ENCODE measurements at regions not wholly inside any gene's neighbourhood (a gene's known extent, or its start where the extent isn't known, plus 50 kb on each side); places are given as distances from the start of the nearest gene placed in this dataset.

DNA sequence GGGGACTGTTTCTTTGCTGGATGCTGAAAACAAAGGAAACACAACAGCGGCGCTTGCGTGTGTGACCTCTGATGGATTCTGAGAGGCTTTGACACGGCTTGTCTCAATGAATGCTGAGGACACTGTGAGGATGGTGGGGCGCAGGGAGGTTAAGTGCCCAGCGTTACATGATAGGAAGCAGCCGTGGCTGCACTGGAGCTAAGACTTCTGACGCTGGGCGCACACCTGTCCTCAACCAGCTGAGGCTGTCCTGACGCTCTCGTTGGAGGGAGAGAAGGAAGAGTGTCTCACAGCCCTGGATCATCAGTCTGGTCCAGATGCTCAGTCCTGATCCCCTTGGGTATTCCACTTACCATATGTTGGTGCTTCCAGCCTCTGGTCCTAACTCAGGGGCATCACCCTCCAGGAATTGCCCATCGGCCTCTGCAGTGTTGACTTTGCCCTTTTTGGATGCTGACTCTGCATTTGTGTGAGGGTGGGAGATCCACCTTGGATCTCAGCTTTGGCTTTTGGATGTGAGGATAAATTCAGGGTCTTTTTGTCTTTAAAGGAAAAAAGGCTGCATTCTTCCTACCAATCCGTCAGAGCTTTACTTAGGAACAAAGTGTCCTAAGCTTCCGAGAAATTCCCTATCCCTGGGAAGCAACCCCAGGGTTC lies 125.2 kb downstream of the ZNF664 start:
- TF ChIP-seq POLR2A (IDR thresholded peaks at IDR 0.05; ENCODE audit: low read length) (no peak), HOXA7 (CRISPR knock-in tag; IDR thresholded peaks at IDR 0.05) (no peak), EP300 (IDR thresholded peaks at IDR 0.05) (no peak), MAFK (IDR thresholded peaks at IDR 0.05; ENCODE audit: partially characterized antibody) (peak; percentile 74), MYC (IDR thresholded peaks at IDR 0.05; ENCODE audit: borderline replicate concordance, low read length) (no peak), CBX8 (IDR thresholded peaks at IDR 0.05) (no peak)
- TF ChIP-seq, protein P1, sequence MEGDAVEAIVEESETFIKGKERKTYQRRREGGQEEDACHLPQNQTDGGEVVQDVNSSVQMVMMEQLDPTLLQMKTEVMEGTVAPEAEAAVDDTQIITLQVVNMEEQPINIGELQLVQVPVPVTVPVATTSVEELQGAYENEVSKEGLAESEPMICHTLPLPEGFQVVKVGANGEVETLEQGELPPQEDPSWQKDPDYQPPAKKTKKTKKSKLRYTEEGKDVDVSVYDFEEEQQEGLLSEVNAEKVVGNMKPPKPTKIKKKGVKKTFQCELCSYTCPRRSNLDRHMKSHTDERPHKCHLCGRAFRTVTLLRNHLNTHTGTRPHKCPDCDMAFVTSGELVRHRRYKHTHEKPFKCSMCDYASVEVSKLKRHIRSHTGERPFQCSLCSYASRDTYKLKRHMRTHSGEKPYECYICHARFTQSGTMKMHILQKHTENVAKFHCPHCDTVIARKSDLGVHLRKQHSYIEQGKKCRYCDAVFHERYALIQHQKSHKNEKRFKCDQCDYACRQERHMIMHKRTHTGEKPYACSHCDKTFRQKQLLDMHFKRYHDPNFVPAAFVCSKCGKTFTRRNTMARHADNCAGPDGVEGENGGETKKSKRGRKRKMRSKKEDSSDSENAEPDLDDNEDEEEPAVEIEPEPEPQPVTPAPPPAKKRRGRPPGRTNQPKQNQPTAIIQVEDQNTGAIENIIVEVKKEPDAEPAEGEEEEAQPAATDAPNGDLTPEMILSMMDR (IDR thresholded peaks at IDR 0.05), result no peak
- TF ChIP-seq, protein P2, sequence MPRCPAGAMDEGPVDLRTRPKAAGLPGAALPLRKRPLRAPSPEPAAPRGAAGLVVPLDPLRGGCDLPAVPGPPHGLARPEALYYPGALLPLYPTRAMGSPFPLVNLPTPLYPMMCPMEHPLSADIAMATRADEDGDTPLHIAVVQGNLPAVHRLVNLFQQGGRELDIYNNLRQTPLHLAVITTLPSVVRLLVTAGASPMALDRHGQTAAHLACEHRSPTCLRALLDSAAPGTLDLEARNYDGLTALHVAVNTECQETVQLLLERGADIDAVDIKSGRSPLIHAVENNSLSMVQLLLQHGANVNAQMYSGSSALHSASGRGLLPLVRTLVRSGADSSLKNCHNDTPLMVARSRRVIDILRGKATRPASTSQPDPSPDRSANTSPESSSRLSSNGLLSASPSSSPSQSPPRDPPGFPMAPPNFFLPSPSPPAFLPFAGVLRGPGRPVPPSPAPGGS (IDR thresholded peaks at IDR 0.05), result no peak
- TF ChIP-seq, protein P3, sequence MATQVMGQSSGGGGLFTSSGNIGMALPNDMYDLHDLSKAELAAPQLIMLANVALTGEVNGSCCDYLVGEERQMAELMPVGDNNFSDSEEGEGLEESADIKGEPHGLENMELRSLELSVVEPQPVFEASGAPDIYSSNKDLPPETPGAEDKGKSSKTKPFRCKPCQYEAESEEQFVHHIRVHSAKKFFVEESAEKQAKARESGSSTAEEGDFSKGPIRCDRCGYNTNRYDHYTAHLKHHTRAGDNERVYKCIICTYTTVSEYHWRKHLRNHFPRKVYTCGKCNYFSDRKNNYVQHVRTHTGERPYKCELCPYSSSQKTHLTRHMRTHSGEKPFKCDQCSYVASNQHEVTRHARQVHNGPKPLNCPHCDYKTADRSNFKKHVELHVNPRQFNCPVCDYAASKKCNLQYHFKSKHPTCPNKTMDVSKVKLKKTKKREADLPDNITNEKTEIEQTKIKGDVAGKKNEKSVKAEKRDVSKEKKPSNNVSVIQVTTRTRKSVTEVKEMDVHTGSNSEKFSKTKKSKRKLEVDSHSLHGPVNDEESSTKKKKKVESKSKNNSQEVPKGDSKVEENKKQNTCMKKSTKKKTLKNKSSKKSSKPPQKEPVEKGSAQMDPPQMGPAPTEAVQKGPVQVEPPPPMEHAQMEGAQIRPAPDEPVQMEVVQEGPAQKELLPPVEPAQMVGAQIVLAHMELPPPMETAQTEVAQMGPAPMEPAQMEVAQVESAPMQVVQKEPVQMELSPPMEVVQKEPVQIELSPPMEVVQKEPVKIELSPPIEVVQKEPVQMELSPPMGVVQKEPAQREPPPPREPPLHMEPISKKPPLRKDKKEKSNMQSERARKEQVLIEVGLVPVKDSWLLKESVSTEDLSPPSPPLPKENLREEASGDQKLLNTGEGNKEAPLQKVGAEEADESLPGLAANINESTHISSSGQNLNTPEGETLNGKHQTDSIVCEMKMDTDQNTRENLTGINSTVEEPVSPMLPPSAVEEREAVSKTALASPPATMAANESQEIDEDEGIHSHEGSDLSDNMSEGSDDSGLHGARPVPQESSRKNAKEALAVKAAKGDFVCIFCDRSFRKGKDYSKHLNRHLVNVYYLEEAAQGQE (IDR thresholded peaks at IDR 0.05), result no peak
- TF ChIP-seq, protein P4, sequence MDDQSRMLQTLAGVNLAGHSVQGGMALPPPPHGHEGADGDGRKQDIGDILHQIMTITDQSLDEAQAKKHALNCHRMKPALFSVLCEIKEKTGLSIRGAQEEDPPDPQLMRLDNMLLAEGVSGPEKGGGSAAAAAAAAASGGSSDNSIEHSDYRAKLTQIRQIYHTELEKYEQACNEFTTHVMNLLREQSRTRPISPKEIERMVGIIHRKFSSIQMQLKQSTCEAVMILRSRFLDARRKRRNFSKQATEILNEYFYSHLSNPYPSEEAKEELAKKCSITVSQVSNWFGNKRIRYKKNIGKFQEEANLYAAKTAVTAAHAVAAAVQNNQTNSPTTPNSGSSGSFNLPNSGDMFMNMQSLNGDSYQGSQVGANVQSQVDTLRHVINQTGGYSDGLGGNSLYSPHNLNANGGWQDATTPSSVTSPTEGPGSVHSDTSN (IDR thresholded peaks at IDR 0.05), result no peak
